NCI-H510A treated with DMSO at 0.1 percent for 48 hours (cell line): ENCODE measurements at regions not wholly inside any gene's neighbourhood (a gene's known extent, or its start where the extent isn't known, plus 50 kb on each side); places are given as distances from the start of the nearest gene placed in this dataset.
"Not testable (repeated sequence)": the region's sequence is repeated elsewhere in the genome, so short reads cannot be mapped to it uniquely, and the experiment has no call there.

Source experiments
- DNase-seq: peaks from one replicate; lab custom pipeline; 2025; lab: John Stamatoyannopoulos, UW

- not testable (repeated sequence) for DNase-seq
These were observed 130.5 kb upstream of the VOPP1 start for GRCh38 chr7:55702831-55703230.

- DNase-seq: not testable (repeated sequence)
These were observed 127.1 kb upstream of the VOPP1 start for GRCh38 chr7:55699450-55699842.

GRCh38 chr7:55698607-55699449 lies 126.5 kb upstream of the VOPP1 start:
- peak; percentile 46 for DNase-seq

- not testable (repeated sequence) for DNase-seq
These were observed 123.8 kb upstream of the VOPP1 start for GRCh38 chr7:55695893-55696701.

GRCh38 chr7:55694484-55694883 lies 122.2 kb upstream of the VOPP1 start:
- not testable (repeated sequence) for DNase-seq

GRCh38 chr7:55688684-55689681 lies 116.7 kb upstream of the VOPP1 start:
- peak; percentile 18 for DNase-seq

DNA sequence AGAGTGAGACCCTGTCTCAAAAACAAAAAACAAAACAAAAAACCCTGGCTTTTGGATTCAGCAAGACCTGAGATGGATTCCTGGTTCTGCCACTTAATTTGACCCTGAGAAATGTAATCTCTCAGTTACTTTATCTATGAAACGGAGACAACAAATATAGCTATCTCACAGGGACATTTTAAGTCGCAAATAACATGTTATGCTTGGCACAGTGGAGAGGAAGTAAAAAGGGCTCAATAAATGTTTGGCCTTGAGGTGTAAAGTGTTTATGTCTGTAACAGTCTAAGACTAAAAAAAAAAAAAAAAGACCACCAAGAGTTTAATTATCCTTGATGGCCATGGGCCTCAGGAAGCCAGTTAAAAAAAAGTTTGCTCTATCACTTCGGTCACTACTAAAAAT lies 116.0 kb upstream of the VOPP1 start:
- not testable (repeated sequence) for DNase-seq

DNA sequence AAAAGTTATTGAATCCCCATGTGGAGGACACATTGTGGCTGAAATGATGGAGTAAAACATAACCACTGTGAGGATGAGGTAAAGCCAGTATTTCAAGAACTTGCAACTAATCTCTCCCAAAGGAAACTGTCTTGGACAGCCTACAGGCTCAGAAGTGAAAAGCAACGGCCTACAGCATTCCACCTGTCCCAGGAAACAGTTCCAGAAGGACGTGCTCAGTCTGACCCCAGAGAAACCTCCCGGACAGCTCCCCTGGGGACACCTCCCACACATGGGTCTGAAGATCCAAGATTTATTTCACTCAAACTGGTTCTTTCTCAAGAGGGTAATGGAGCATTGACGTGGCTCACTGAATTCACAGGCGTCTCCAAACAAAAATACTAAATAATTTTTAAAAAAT lies 115.0 kb upstream of the VOPP1 start:
- DNase-seq: not testable (repeated sequence)

DNA sequence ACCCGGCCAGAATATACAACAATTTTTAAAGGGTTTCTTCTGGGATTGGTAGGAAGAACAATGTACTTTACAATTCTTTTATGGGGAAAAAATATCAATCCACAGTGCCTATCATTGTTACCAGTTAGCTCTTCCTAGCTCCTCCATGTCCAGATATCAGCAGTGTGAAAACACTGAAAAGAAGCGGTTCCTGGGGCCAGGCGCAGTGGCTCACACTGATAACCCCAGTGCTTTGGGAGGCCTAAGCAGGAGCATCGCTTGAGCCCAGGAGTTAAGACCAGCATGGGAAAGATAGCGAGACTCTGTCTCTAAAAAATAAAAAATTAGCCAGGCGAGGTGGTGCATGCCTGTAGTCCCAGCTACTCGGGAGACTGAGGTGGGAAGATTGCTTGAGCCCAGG lies 114.5 kb upstream of the VOPP1 start:
- DNase-seq: not testable (repeated sequence)

- not testable (repeated sequence) for DNase-seq
These were observed 111.2 kb upstream of the VOPP1 start for GRCh38 chr7:55683501-55683900.

GRCh38 chr7:55675589-55675988 lies 103.3 kb upstream of the VOPP1 start:
- DNase-seq: not testable (repeated sequence)

DNA sequence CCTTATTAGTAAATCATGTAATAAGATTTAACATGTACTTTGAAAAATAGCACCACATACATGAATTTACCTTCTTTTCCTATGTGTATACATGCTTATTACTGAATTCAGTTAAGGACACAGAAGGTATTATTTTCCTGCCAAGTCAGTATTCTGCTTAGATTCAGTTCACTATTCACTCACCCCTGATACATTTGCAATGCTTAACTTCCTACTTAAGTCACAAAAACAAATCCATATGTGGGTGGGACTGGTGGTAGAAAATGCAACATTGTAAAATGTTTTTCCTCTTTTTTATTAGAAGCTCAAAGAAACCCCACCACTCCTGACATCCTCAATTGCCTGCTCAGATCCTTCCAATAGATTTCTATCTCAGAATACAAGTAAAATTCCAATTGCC lies 101.2 kb upstream of the VOPP1 start:
- not testable (repeated sequence) for DNase-seq

DNA sequence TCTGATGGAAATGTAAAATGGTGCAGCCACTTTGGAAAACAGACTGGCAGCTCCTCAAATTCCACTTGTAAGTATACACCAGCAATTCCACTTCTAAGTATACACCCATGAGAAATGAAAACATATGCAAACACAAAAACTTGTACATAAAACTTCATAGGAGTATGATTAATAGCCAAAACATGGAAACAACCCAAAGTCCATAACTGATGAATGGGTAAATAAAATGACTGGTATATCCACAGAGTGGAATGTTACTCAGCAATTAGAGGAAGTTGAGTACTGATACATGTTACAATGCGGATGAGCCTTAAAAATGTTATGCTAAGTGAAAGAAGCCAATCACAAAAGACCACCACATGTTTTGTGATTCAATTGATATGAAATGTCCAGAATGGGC lies 99.8 kb upstream of the VOPP1 start:
- DNase-seq: not testable (repeated sequence)

GRCh38 chr7:55657654-55658053 lies 85.4 kb upstream of the VOPP1 start:
- DNase-seq: no peak

DNA sequence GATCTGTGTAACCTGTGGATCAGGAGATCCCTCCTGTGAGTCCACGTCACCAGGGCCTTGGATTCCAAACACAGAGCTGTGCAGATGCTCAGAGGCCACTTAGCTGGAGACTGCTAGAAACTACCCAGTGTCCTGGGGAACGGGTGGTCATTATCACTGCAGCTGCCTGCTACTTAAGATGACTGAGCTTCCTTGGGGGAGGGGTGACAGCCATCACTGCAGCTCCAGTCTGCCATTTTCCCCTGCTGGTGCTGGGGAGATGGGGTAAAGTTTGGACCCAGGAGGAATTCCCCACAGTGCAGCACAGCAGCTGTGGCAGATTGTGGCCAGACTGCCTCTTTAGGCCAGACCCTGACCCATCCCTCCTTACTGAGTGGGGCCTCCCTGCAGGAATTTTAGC lies 78.8 kb upstream of the VOPP1 start:
- DNase-seq: no peak

GRCh38 chr7:55649238-55649637 lies 76.9 kb upstream of the VOPP1 start:
- DNase-seq: no peak

GRCh38 chr7:55644567-55644966 lies 72.3 kb upstream of the VOPP1 start:
- no peak for DNase-seq

DNA sequence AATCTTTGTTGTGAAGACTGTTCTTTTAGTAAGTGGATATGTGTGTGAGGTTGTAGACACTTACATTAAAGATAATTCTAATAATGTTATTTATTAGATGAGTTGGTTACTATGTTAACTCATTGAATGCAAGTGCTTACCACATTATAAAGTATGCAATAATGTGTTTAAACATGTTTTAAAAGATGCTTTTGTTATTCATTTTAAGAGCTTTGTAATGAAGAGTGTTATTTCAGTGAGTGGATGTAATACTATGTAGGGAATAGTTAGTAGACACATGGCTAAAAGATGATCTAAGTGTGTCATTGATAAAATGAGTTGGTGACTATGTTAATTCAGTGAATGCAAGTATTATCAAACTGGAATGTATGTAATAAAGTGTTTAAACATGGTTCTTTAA lies 70.0 kb upstream of the VOPP1 start:
- DNase-seq: no peak

DNA sequence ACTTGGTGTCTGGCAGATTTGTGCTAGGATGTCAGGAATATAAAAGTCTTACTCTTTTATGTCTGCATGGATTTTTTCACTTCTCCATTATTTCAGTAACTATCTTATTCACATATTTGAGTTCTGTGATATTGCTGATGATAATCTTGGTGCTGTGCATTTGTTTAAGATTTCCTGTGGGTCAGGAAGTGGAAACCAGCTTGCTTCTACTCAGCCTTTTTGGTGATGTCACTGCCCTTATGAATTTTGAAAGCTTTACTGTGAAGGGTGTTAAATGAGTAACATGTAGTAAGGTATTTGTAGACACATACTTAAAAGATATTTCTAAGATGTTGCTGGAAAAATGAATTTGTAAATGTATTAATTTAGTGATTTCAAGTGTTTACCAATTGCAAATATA lies 69.5 kb upstream of the VOPP1 start:
- no peak for DNase-seq

DNA sequence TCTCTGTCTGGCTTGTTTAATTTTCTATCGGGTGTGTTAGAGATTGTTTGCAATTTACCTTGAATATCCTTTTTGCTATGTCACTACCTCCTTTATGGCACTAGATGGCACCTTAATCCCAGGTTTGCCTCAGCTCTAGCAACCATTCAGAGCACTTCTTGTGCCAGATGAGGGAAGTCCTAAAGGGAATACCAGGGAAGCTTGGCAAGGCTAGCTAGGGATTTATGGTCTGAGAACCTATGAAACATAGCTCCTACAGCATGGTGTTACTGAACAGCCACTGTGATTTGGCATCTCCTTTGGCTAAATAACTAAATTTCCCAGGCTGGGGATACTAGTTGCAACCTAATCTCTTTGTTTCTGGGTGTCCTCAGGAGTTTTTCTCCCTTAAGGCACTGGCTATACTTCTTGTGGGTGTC lies 69.0 kb upstream of the VOPP1 start:
- peak; percentile 94 for DNase-seq

DNA sequence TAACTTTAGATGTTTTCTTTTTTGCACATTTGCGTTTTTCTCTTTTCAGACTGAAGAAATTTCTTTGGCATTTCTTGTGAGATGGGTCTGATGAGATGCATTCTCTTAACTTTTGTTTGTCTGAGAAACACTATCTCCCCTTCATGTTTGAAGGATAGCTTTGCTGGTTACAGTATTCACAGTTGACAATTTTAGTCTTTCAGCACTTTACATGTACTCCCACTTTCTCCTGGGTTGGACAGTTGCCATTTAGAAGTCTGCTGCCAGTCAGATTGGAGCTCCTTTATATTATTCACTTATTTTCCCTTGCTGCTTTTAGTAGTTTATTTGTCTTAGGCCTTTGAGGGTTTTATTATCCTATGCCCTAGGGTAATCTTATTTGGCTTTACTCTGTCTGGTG lies 67.3 kb upstream of the VOPP1 start:
- no peak for DNase-seq
